HFFc6 (cell line): ENCODE measurements at regions not wholly inside any gene's neighbourhood (a gene's known extent, or its start where the extent isn't known, plus 50 kb on each side); places are given as distances from the start of the nearest gene placed in this dataset.
A peak's percentile ranks its signal among the peaks of the same experiment; 100 is the strongest.

Source experiments
- DNase-seq: peaks from one replicate; pipeline ENCODE4 v3.0.0-alpha.2; 2018
- H3K27ac Mint-ChIP-seq: 2 replicates; pipeline ENCODE4 v1.8.0; 2020; ENCODE audit warnings: mild to moderate bottlenecking, mixed read lengths
- H3K27me3 Mint-ChIP-seq: 2 replicates; pipeline ENCODE4 v1.8.0; 2021; ENCODE audit warnings: mild to moderate bottlenecking, moderate library complexity, mixed read lengths; ENCODE audit not compliant: insufficient read depth
- H3K36me3 Mint-ChIP-seq: 2 replicates; pipeline ENCODE4 v1.8.0; 2021; ENCODE audit warnings: low read depth, mixed read lengths
- H3K4me1 Mint-ChIP-seq: 2 replicates; pipeline ENCODE4 v1.8.0; 2020; ENCODE audit warnings: low read depth, mixed read lengths
- H3K4me3 Mint-ChIP-seq: 2 replicates; pipeline ENCODE4 v1.8.0; 2020; ENCODE audit warnings: mild to moderate bottlenecking, moderate library complexity, mixed read lengths
- H3K9me3 Mint-ChIP-seq: 2 replicates; pipeline ENCODE4 v1.8.0; 2020; ENCODE audit warnings: mild to moderate bottlenecking, mixed read lengths
- CTCF ChIP-seq: fragments of 200-600 bp; sonication (generic); IDR thresholded peaks from 2 replicates; pipeline ENCODE4 v1.5.0; 2021; ENCODE audit warnings: antibody characterized with exemption, mild to moderate bottlenecking

- peak overlapping the region; percentile 4; the same call in 1 of the 2 replicates for H3K27ac Mint-ChIP-seq
- H3K4me3 Mint-ChIP-seq, result no peak overlapping the region
- DNase-seq, result no peak
- H3K36me3 Mint-ChIP-seq, result peaks cover 33% of the 10 kb centered on the region
- TF ChIP-seq CTCF, result no peak
- H3K9me3 Mint-ChIP-seq, result peaks cover 12% of the 10 kb centered on the region
- no peaks in the 10 kb centered on the region; the same call in 1 of the 2 replicates for H3K27me3 Mint-ChIP-seq
- peaks cover 64% of the 10 kb centered on the region for H3K4me1 Mint-ChIP-seq
Observed at GRCh38 chr15:39167164-39168058, 413.5 kb upstream of the THBS1 start.

DNA sequence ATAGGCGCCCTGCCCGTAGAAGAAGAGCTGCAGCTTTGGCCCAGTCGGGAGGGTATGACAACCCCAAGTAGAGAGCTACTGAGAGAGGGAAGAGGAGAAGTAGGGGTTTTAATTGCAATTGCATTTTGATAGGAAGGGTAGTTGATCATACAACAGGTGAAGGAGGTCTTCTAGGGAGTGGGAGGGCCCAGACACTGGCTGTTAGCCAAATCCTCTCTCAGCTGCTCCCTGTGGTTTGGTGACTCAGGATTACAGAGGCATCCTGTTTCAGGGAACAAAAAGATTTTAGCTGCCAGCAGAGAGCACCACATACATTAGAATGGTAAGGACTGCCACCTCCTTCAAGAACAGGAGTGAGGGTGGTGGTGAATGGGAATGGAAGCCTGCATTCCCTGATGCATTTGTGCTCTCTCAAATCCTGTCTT, 408.9 kb upstream of the THBS1 start:
- Mint-ChIP-seq H3K4me1 (peaks cover 61% of the 10 kb centered on the region), H3K36me3 (peaks cover 19% of the 10 kb centered on the region), H3K27ac (peak overlapping the region; percentile 94), H3K4me3 (peak overlapping the region; percentile 85), H3K27me3 (no peaks in the 10 kb centered on the region; the same call in 1 of the 2 replicates), H3K9me3 (no peaks in the 10 kb centered on the region)
- peak; percentile 81 for TF ChIP-seq CTCF
- DNase-seq, result peak; percentile 96

DNA sequence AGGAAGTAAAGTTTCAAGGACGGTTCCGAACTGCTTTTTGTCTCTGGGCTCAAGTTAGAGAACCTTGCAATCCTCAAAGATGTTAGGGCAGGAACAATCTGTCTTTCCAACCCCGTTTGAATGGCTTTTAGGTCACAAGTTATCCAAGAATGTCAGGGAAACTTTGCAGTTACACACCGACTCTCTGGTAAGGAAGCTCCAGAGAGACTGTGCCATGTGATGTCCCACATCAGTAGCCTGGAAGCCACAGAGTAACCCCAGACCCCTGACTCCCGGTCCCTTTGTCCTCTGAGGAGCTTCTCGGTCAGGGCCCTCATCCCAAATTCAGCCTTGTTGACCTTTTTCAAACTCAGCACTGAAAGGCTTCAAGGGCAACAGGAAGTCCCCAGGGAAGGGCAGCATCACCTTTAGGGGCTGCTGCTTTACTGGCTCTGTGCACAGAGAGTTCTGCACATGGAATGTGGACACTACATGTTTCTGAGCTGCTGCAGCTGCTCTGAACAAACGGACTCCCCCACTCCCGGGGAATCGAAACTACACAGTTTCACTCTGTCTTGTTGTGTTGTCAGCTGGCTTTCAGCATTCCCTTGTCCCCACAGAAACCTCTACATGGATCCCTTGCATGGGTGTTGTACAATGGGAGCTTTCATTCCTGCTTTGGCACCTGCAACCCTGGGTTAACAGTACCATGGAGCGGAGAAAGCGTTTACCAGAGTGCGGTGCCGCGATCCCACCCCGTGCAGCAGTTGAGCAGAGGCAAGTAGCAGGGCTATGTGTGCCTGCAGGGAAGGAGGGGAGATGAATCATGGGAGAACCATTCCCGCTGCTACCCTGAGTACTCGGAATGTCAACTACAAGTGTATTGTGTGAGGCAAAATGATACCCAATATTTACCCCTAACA, 408.2 kb upstream of the THBS1 start:
- H3K27ac Mint-ChIP-seq, result peak overlapping the region; percentile 94
- H3K36me3 Mint-ChIP-seq, result peaks cover 19% of the 10 kb centered on the region
- H3K4me3 Mint-ChIP-seq, result peak overlapping the region; percentile 85
- H3K27me3 Mint-ChIP-seq, result no peaks in the 10 kb centered on the region; the same call in 1 of the 2 replicates
- no peaks in the 10 kb centered on the region for H3K9me3 Mint-ChIP-seq
- TF ChIP-seq CTCF, result peak; percentile 21; the same call in 1 of the 2 replicates
- DNase-seq, result peak; percentile 69
- H3K4me1 Mint-ChIP-seq, result peaks cover 61% of the 10 kb centered on the region

GRCh38 chr15:39173426-39173825, 407.5 kb upstream of the THBS1 start:
- Mint-ChIP-seq H3K4me3 (peak overlapping the region; percentile 85; the same call in 1 of the 2 replicates), H3K27ac (peak overlapping the region; percentile 94), H3K36me3 (peaks cover 25% of the 10 kb centered on the region), H3K27me3 (no peaks in the 10 kb centered on the region; the same call in 1 of the 2 replicates), H3K4me1 (peaks cover 65% of the 10 kb centered on the region), H3K9me3 (no peaks in the 10 kb centered on the region)
- DNase-seq, result no peak
- no peak for TF ChIP-seq CTCF

DNA sequence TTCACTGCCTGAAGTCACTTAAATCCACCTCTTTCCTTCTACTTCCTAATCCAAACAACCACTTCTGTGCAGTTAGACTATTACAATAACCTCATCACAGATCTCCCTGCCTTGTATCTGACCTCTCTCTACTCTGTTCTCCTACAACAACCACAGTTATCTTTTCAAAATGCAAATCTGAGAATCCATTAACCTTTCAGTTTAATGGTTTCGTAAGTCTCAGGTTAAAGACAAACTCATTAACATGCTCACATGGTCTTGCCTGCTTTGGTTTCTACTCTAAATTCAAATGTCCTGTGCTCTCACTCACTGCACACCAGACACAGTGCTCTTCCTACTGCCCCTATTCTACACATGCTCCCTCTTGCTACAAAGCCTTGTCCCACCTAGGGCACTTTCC, 406.5 kb upstream of the THBS1 start:
- no peak for TF ChIP-seq CTCF
- DNase-seq, result no peak
- H3K36me3 Mint-ChIP-seq, result peaks cover 21% of the 10 kb centered on the region
- no peaks in the 10 kb centered on the region; the same call in 1 of the 2 replicates for H3K27me3 Mint-ChIP-seq
- H3K4me1 Mint-ChIP-seq, result peaks cover 71% of the 10 kb centered on the region
- no peaks in the 10 kb centered on the region for H3K9me3 Mint-ChIP-seq
- H3K27ac Mint-ChIP-seq, result peak overlapping the region; percentile 46
- no peak overlapping the region for H3K4me3 Mint-ChIP-seq
